ENCODE measurements at regions not wholly inside any gene's neighbourhood (a gene's known extent, or its start where the extent isn't known, plus 50 kb on each side); places are given as distances from the start of the nearest gene placed in this dataset.
A peak's percentile ranks its signal among the peaks of the same experiment; 100 is the strongest.

- peaks cover 18% of the 10 kb centered on the region for H3K4me1 Mint-ChIP-seq (ENCODE audit: unreplicated experiment)
- peaks cover 5% of the 10 kb centered on the region for H3K9me3 Mint-ChIP-seq
- no peak for DNase-seq (ENCODE audit: extremely low spot score, unreplicated experiment)
Measured at GRCh38 chr1:229194096-229194495, 76.8 kb upstream of the RAB4A start.

GRCh38 chr1:229195246-229195645, 75.7 kb upstream of the RAB4A start:
- Mint-ChIP-seq H3K27ac (no peak overlapping the region), H3K27me3 (no peaks in the 10 kb centered on the region), H3K9me3 (peaks cover 5% of the 10 kb centered on the region), H3K36me3 (no peaks in the 10 kb centered on the region), H3K4me3 (no peak overlapping the region), H3K4me1 (ENCODE audit: unreplicated experiment) (peaks cover 26% of the 10 kb centered on the region)
- no peak for TF ChIP-seq CTCF (conservative IDR thresholded peaks at IDR 0.05)
- no peak for DNase-seq (ENCODE audit: extremely low spot score, unreplicated experiment)

More at GRCh38 chr1:229194096-229194495, 76.8 kb upstream of the RAB4A start:
- TF ChIP-seq CTCF (conservative IDR thresholded peaks at IDR 0.05): no peak
- Mint-ChIP-seq H3K36me3 (no peaks in the 10 kb centered on the region), H3K27me3 (no peaks in the 10 kb centered on the region), H3K27ac (no peak overlapping the region), H3K4me3 (no peak overlapping the region)

- DNase-seq (ENCODE audit: extremely low spot score, unreplicated experiment): no peak
- Mint-ChIP-seq H3K9me3 (peaks cover 5% of the 10 kb centered on the region), H3K27me3 (no peaks in the 10 kb centered on the region), H3K36me3 (no peaks in the 10 kb centered on the region), H3K27ac (no peak overlapping the region), H3K4me3 (no peak overlapping the region), H3K4me1 (ENCODE audit: unreplicated experiment) (peaks cover 33% of the 10 kb centered on the region)
- TF ChIP-seq CTCF (conservative IDR thresholded peaks at IDR 0.05): no peak
Measured at GRCh38 chr1:229196404-229197264, 74.3 kb upstream of the RAB4A start.

GRCh38 chr1:229197265-229197585, 73.7 kb upstream of the RAB4A start:
- Mint-ChIP-seq H3K9me3 (peaks cover 5% of the 10 kb centered on the region), H3K27me3 (no peaks in the 10 kb centered on the region), H3K27ac (peak overlapping the region; percentile 46), H3K36me3 (no peaks in the 10 kb centered on the region), H3K4me1 (ENCODE audit: unreplicated experiment) (peaks cover 32% of the 10 kb centered on the region), H3K4me3 (no peak overlapping the region)
- TF ChIP-seq CTCF (conservative IDR thresholded peaks at IDR 0.05): no peak
- no peak for DNase-seq (ENCODE audit: extremely low spot score, unreplicated experiment)

- H3K27me3 Mint-ChIP-seq: no peaks in the 10 kb centered on the region
- TF ChIP-seq CTCF (conservative IDR thresholded peaks at IDR 0.05): no peak
- peak overlapping the region; percentile 94 for H3K27ac Mint-ChIP-seq
- peaks cover 38% of the 10 kb centered on the region for H3K4me1 Mint-ChIP-seq (ENCODE audit: unreplicated experiment)
- no peak for DNase-seq (ENCODE audit: extremely low spot score, unreplicated experiment)
- H3K36me3 Mint-ChIP-seq: no peaks in the 10 kb centered on the region
- H3K9me3 Mint-ChIP-seq: no peaks in the 10 kb centered on the region
- H3K4me3 Mint-ChIP-seq: peak overlapping the region; percentile 60
Measured at GRCh38 chr1:229199261-229200243, 71.4 kb upstream of the RAB4A start.

Data from type B pancreatic cell (in vitro differentiated cells).